ENCODE measurements at regions not wholly inside any gene's neighbourhood (a gene's known extent, or its start where the extent isn't known, plus 50 kb on each side); places are given as distances from the start of the nearest gene placed in this dataset.

DNA sequence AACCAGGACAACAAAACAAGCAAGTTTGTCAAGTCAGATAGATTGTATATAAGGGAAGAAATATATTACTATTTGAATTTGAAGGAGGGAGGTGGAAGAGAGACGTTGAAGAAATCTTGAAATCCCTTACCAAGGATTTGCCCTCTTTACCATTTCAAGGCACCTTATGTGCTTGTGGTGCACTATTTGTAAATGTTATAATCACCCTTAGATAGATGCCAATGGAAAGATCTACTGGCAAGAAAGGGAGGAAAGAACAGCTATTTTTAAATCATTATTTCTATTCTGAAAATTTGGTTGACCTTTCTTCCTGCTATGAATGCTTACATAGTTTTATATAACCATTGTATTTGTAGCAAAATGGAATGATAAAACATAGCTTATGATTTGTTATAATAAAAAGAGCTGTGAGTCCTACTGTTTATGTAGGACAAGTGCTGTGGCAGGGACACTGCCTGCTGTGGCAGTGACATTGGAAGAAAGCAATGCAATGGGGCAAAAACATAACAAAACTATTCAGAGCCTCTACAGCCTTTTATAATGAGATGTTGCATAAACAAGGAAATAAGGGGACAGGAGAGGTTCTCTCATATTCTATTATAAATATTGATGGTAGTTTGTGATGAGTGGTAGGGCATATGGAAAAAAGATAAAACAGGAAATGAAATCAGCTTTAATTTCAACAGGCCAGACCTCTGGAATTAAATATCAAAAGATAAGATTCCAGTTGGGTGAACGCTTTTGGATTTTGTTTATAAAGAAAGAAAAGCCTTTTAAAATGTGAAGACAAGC, 1145.2 kb upstream of the GJE1 start:
- no peak overlapping the region for H3K4me3 ChIP-seq
- DNase-seq (no peak), ATAC-seq (no peak)
- TF ChIP-seq CTCF (IDR thresholded peaks at IDR 0.05) = no peak
- H3K9me3 ChIP-seq = no peaks in the 10 kb centered on the region
- no peaks in the 10 kb centered on the region for H3K36me3 ChIP-seq
- H3K4me1 ChIP-seq = no peaks in the 10 kb centered on the region
- H3K27me3 ChIP-seq (ENCODE audit: low read depth) = no peaks in the 10 kb centered on the region
- intact Hi-C loops (cut with DNase I) = no loop called here
- no peak overlapping the region for H3K27ac ChIP-seq

- Histone ChIP-seq H3K36me3 (no peaks in the 10 kb centered on the region), H3K4me3 (no peak overlapping the region), H3K27ac (no peak overlapping the region), H3K9me3 (no peaks in the 10 kb centered on the region), H3K27me3 (ENCODE audit: low read depth) (no peaks in the 10 kb centered on the region), H3K4me1 (no peaks in the 10 kb centered on the region)
- intact Hi-C loops (cut with DNase I) = no loop called here
- no peak for TF ChIP-seq CTCF (IDR thresholded peaks at IDR 0.05)
- ATAC-seq (no peak), DNase-seq (no peak)
These were observed 1146.9 kb upstream of the GJE1 start for GRCh38 chr6:140985679-140986275.

- intact Hi-C loops (cut with DNase I) = no loop called here
- Histone ChIP-seq H3K9me3 (no peaks in the 10 kb centered on the region), H3K36me3 (no peaks in the 10 kb centered on the region), H3K27ac (no peak overlapping the region), H3K4me1 (peaks cover 13% of the 10 kb centered on the region), H3K27me3 (ENCODE audit: low read depth) (no peaks in the 10 kb centered on the region), H3K4me3 (no peak overlapping the region)
- TF ChIP-seq CTCF (IDR thresholded peaks at IDR 0.05) = no peak
- ATAC-seq (no peak), DNase-seq (no peak)
These were observed 1152.3 kb upstream of the GJE1 start for GRCh38 chr6:140980265-140980887.

DNA sequence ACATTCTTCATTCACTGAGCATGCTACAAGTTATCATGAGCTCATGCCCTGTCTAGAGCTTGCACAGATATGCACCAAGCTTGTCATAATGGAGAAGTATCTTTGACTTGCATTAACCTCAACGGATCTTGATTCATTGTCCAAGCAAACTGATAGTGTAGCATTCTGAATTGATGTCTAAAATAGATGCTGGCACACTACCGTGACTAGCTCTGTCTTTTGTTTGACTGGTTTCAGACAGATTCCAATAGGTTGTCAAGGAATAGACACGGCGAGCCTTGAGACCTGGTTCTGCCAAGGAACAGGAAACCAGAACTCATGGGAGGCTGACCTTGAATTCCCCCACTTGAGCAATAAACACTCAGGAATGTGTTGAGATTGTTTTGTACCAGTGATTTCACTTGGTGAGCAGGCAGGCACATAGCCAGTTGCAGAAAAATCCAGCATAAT, 1153.1 kb upstream of the GJE1 start:
- ATAC-seq (peak; percentile 83 to 91), DNase-seq (no peak)
- Histone ChIP-seq H3K27me3 (ENCODE audit: low read depth) (no peaks in the 10 kb centered on the region), H3K27ac (no peak overlapping the region), H3K36me3 (no peaks in the 10 kb centered on the region), H3K9me3 (no peaks in the 10 kb centered on the region), H3K4me3 (no peak overlapping the region), H3K4me1 (peaks cover 13% of the 10 kb centered on the region)
- intact Hi-C loops (cut with DNase I) = no loop called here
- no peak for TF ChIP-seq CTCF (IDR thresholded peaks at IDR 0.05)

- no peak for TF ChIP-seq CTCF (IDR thresholded peaks at IDR 0.05)
- DNase-seq = no peak
These were observed 1155.3 kb upstream of the GJE1 start for GRCh38 chr6:140977403-140977802.

More at GRCh38 chr6:140977403-140977802, 1155.3 kb upstream of the GJE1 start:
- no peaks in the 10 kb centered on the region for H3K9me3 ChIP-seq
- H3K4me1 ChIP-seq = peaks cover 13% of the 10 kb centered on the region
- H3K27ac ChIP-seq = no peak overlapping the region
- H3K4me3 ChIP-seq = no peak overlapping the region
- intact Hi-C loops (cut with DNase I) = no loop called here
- H3K36me3 ChIP-seq = no peaks in the 10 kb centered on the region
- ATAC-seq = no peak
- no peaks in the 10 kb centered on the region for H3K27me3 ChIP-seq (ENCODE audit: low read depth)

Data from lower lobe of right lung (tissue), 2 donors.